ENCODE measurements at regions not wholly inside any gene's neighbourhood (a gene's known extent, or its start where the extent isn't known, plus 50 kb on each side); places are given as distances from the start of the nearest gene placed in this dataset.

GRCh38 chr16:24418733-24419132 lies 120.6 kb upstream of the RBBP6 start:
- Histone ChIP-seq H3K9me3 (replicated peaks; ENCODE audit: control insufficient read depth, insufficient read depth, low read depth, low read length) (no peaks in the 10 kb centered on the region; the same call in none of the 2 replicates), H3K79me2 (ENCODE audit: control insufficient read depth, insufficient read depth, low read length) (no peaks in the 10 kb centered on the region), H4K20me1 (replicated peaks; ENCODE audit: control insufficient read depth, insufficient read depth, low read length) (no peaks in the 10 kb centered on the region), H3K27ac (ENCODE audit: extremely low read depth, low read depth, low read length) (no peak overlapping the region), H3K36me3 (ENCODE audit: control insufficient read depth, insufficient read depth, low read length) (no peaks in the 10 kb centered on the region), H3K9me1 (ENCODE audit: control insufficient read depth, insufficient read depth, low read length) (no peaks in the 10 kb centered on the region), H3K4me3 (no peak overlapping the region), H3K27me3 (ENCODE audit: control insufficient read depth in 2 of 2, insufficient read depth in 2 of 2, low read length in 2 of 2) (peaks cover 0 to 2% of the 10 kb centered on the region in 2 experiments; a peak in 1 of 5 replicates), H3K9ac (ENCODE audit: insufficient read depth in 1 of 2, low read depth in 2 of 2, low read length in 2 of 2) (no peak overlapping the region), H2AFZ (ENCODE audit: low read depth, low read length) (no peak overlapping the region), H3K4me2 (ENCODE audit: insufficient read depth, low read length) (no peak overlapping the region), H3K4me1 (replicated peaks in 1 of 2; ENCODE audit: control insufficient read depth in 2 of 2, insufficient read depth in 2 of 2, low read length in 2 of 2) (no peaks in the 10 kb centered on the region)
- FAIRE-seq: no peak
- ChIA-PET CTCF (ENCODE audit: low intra/inter-chr PET ratio) (no interaction called here), POLR2A (no interaction called here)
- TF ChIP-seq WHSC1 (IDR thresholded peaks at IDR 0.05; ENCODE audit: low read length): no peak
- no peak for TF ChIP-seq HDAC3 (IDR thresholded peaks at IDR 0.05; ENCODE audit: borderline replicate concordance, partially characterized antibody)
- no peak for TF ChIP-seq CEBPB (tag; IDR thresholded peaks at IDR 0.05)
- TF ChIP-seq CREB3L1 (IDR thresholded peaks at IDR 0.05; ENCODE audit: borderline replicate concordance, low read depth): no peak
- TF ChIP-seq ATF1 (CRISPR knock-in tag; IDR thresholded peaks at IDR 0.05): no peak
- no peak for TF ChIP-seq ATF1 (tag; IDR thresholded peaks at IDR 0.05)
- TF ChIP-seq PHTF2 (CRISPR knock-in tag; IDR thresholded peaks at IDR 0.05): no peak
- BruUV-seq (replicated peaks): no TSS peak
- intact Hi-C loops (cut with micrococcal nuclease) (no loop called here), in situ Hi-C loops (cut with MboI) (no loop called here)
- WGBS (ENCODE audit: insufficient coverage, low coverage, missing lambda C conversion rate): 3% methylated on average over 3 of the region's 3 CpGs
- DNase-seq (ENCODE audit: extremely low read depth in 1 of 4, low spot score in 3 of 4): no peak
- no peak for ATAC-seq
